Mammary epithelial cell (primary cell): ENCODE measurements at regions not wholly inside any gene's neighbourhood (a gene's known extent, or its start where the extent isn't known, plus 50 kb on each side); places are given as distances from the start of the nearest gene placed in this dataset.

ENCODE experiments used
- CTCF ChIP-seq, 2 donors: IDR thresholded peaks in 1 of 2; conservative IDR thresholded peaks in 1 of 2; 2 replicates each; pipeline ENCODE4 v1.5.1; 2011 to 2012; ENCODE audit warnings: inconsistent platforms in 2 of 2, low read length in 2 of 2, mild to moderate bottlenecking in 2 of 2, control low read depth in 1 of 2, low read depth in 1 of 2; ENCODE audit not compliant: insufficient read depth in 1 of 2; ENCODE audit errors: extremely low read depth in 1 of 2
- EZH2 ChIP-seq: IDR thresholded peaks from 2 replicates; pipeline ENCODE4 v1.6.1; 2012; ENCODE audit warnings: low read length, inconsistent platforms, borderline replicate concordance

- TF ChIP-seq CTCF (conservative IDR thresholded peaks at IDR 0.05 in 1 of 2, IDR thresholded peaks at IDR 0.05 in 1 of 2; ENCODE audit: extremely low read depth in 1 of 2, insufficient read depth in 1 of 2, low read depth in 1 of 2, low read length in 2 of 2), result no peak
- no peak for TF ChIP-seq EZH2
Observed at GRCh38 chr4:27888505-27888904, 1027.9 kb downstream of the STIM2 start.
